Panc1 (cell line): ENCODE measurements at regions not wholly inside any gene's neighbourhood (a gene's known extent, or its start where the extent isn't known, plus 50 kb on each side); places are given as distances from the start of the nearest gene placed in this dataset.
"Not testable (repeated sequence)": the region's sequence is repeated elsewhere in the genome, so short reads cannot be mapped to it uniquely, and the experiment has no call there.

ENCODE experiments used
- ATAC-seq: fragments of 200-7000 bp; cut with Tn5 transposase; 2 replicates; pipeline ENCODE4 v1.9.1; 2020; ENCODE audit warnings: mild to moderate bottlenecking, moderate library complexity
- BruUV-seq: library from RNA; stranded (reverse); fragments of 400-500 nt; replicated peaks from 2 replicates; lab custom pipeline; 2021; lab: Mats Ljungman, UMichigan
- CTCF ChIA-PET: fragments of 300-600 bp; sonication (Branson Sonifier 250); formaldehyde crosslinking; loops from one replicate; lab custom pipeline; 2022; ENCODE audit warnings: antibody characterized with exemption; lab: Charles Lee
- POLR2A ChIA-PET: fragments of 300-600 bp; sonication (Branson Sonifier 250); formaldehyde crosslinking; loops from one replicate; lab custom pipeline; 2022; ENCODE audit warnings: antibody characterized with exemption; lab: Charles Lee
- DNase-seq: peaks from one replicate; pipeline ENCODE4 v3.0.0-alpha.2; 2010; ENCODE audit warnings: low read depth, low spot score
- H3K27ac ChIP-seq: 2 replicates; pipeline ENCODE4 v1.5.1; 2011; ENCODE audit warnings: mild to moderate bottlenecking, low read length, inconsistent platforms
- H3K27me3 ChIP-seq: fragments of 200-500 bp; sonication (Bioruptor generic); 2 replicates; pipeline ENCODE4 v1.6.0; 2014; ENCODE audit warnings: low read length, inconsistent platforms; ENCODE audit not compliant: control insufficient read depth, insufficient read depth
- H3K36me3 ChIP-seq: fragments of 200-500 bp; sonication (Bioruptor generic); 2 replicates; pipeline ENCODE4 v1.5.1; 2014; ENCODE audit warnings: inconsistent platforms, mild to moderate bottlenecking, low read length, moderate library complexity; ENCODE audit not compliant: control insufficient read depth, insufficient read depth
- H3K4me1 ChIP-seq: 2 replicates; pipeline ENCODE4 v1.5.1; 2011; ENCODE audit warnings: inconsistent platforms, mild to moderate bottlenecking, low read length, moderate library complexity; ENCODE audit not compliant: control insufficient read depth, insufficient read depth
- H3K4me3 ChIP-seq, 2 experiments: 2 replicates each; pipeline ENCODE4 v1.5.1; 2011 to 2012; ENCODE audit warnings: low read depth in 2 of 2, low read length in 2 of 2, mild to moderate bottlenecking in 2 of 2, inconsistent platforms in 1 of 2, moderate library complexity in 1 of 2
- H3K9me3 ChIP-seq: fragments of 200-500 bp; sonication (Bioruptor generic); 2 replicates; pipeline ENCODE4 v1.5.1; 2014; ENCODE audit warnings: low read depth, mild to moderate bottlenecking, inconsistent platforms, low read length, moderate library complexity; ENCODE audit not compliant: control insufficient read depth, insufficient read depth
- CTCF ChIP-seq: fragments of 450-650 bp; IDR thresholded peaks from 2 replicates; pipeline ENCODE4 v1.5.1; 2017; ENCODE audit warnings: mild to moderate bottlenecking
- POLR2AphosphoS5 ChIP-seq: IDR thresholded peaks from 2 replicates; pipeline ENCODE4 v1.6.1; 2012; ENCODE audit warnings: mild to moderate bottlenecking, low read depth, low read length, moderate library complexity
- REST ChIP-seq, 2 experiments: IDR thresholded peaks; 2 replicates each; pipeline ENCODE4 v1.6.1; 2011 to 2012; ENCODE audit warnings: low read depth in 2 of 2, control low read depth in 1 of 2, low read length in 1 of 2, mild to moderate bottlenecking in 1 of 2, moderate library complexity in 1 of 2; ENCODE audit not compliant: insufficient read depth in 1 of 2
- SIN3A ChIP-seq: IDR thresholded peaks from 2 replicates; pipeline ENCODE4 v1.6.1; 2012; ENCODE audit warnings: low read depth, mild to moderate bottlenecking, low read length, moderate library complexity, borderline replicate concordance; ENCODE audit not compliant: insufficient read depth
- TCF7L2 ChIP-seq: IDR thresholded peaks from 2 replicates; pipeline ENCODE4 v1.6.1; 2011; ENCODE audit warnings: mild to moderate bottlenecking, low read depth, low read length, inconsistent platforms
- in situ Hi-C: cut with HindIII; loops from 2 replicates; pipeline ENCODE4 v1.10.0; 2016; ENCODE audit warnings: low sequenced_read_pairs, low pct_unique_long_range_greater_than_20kb
- intact Hi-C: fragments of 100-400 bp; cut with micrococcal nuclease; formaldehyde crosslinking; loops from one replicate; pipeline ENCODE4 v1.10.0; 2022; ENCODE audit not compliant: unreplicated experiment

- H3K4me3 ChIP-seq, in situ Hi-C loops, BruUV-seq, CTCF ChIA-PET, ATAC-seq, intact Hi-C loops, H3K9me3 ChIP-seq, H3K27ac ChIP-seq, H3K27me3 ChIP-seq, POLR2A ChIA-PET, H3K36me3 ChIP-seq, DNase-seq, H3K4me1 ChIP-seq: not testable (repeated sequence)
Observed at GRCh38 chr1:70802625-70803024, 245.0 kb downstream of the PTGER3 start.

- Histone ChIP-seq H3K4me1 (no peaks in the 10 kb centered on the region), H3K27me3 (no peaks in the 10 kb centered on the region), H3K4me3 (no peak overlapping the region), H3K9me3 (no peaks in the 10 kb centered on the region), H3K27ac (no peak overlapping the region), H3K36me3 (no peaks in the 10 kb centered on the region)
- in situ Hi-C loops = no loop called here
- ChIA-PET CTCF (interaction anchor here (0.6 kb wide), 1 partner anchor 19 kb away, joined by 3 read pairs; no protein-coding TSS in a partner anchor), POLR2A (no interaction called here)
- no peak for TF ChIP-seq TCF7L2
- TF ChIP-seq CTCF = no peak
- no peak for TF ChIP-seq REST (IDR thresholded peaks at IDR 0.05; ENCODE audit: insufficient read depth in 1 of 2, low read depth in 2 of 2, low read length in 1 of 2)
- TF ChIP-seq SIN3A = no peak
- no peak for TF ChIP-seq POLR2AphosphoS5
- ATAC-seq = no peak
- no TSS peak for BruUV-seq
- intact Hi-C loops = no loop called here
- no peak for DNase-seq
Observed at GRCh38 chr1:70805641-70806040, 242.0 kb downstream of the PTGER3 start.

GRCh38 chr1:70807088-70807664 lies 240.4 kb downstream of the PTGER3 start:
- no peak overlapping the region for H3K27ac ChIP-seq
- BruUV-seq = no TSS peak
- ChIA-PET CTCF (no interaction called here), POLR2A (interaction anchor here (0.6 kb wide), 1 partner anchor 14 kb away, joined by 3 read pairs; no protein-coding TSS in a partner anchor)
- intact Hi-C loops (no loop called here), in situ Hi-C loops (no loop called here)
- H3K9me3 ChIP-seq = no peaks in the 10 kb centered on the region
- H3K4me3 ChIP-seq = no peak overlapping the region
- ATAC-seq = no peak
- DNase-seq = no peak
- no peaks in the 10 kb centered on the region for H3K36me3 ChIP-seq
- no peaks in the 10 kb centered on the region for H3K4me1 ChIP-seq
- no peak for TF ChIP-seq POLR2AphosphoS5
- no peak for TF ChIP-seq CTCF
- no peak for TF ChIP-seq REST (IDR thresholded peaks at IDR 0.05; ENCODE audit: insufficient read depth in 1 of 2, low read depth in 2 of 2, low read length in 1 of 2)
- no peak for TF ChIP-seq SIN3A
- TF ChIP-seq TCF7L2 = no peak
- no peaks in the 10 kb centered on the region for H3K27me3 ChIP-seq
